NCI-H748 (cell line): ENCODE measurements at regions not wholly inside any gene's neighbourhood (a gene's known extent, or its start where the extent isn't known, plus 50 kb on each side); places are given as distances from the start of the nearest gene placed in this dataset.

Source experiments
- DNase-seq: peaks from one replicate; lab custom pipeline; 2025; ENCODE audit not compliant: unreplicated experiment; lab: John Stamatoyannopoulos, UW

GRCh38 chr4:1531683-1532548 is 125.7 kb upstream of the NKX1-1 start:
- no peak for DNase-seq

GRCh38 chr4:1530356-1530755 is 124.1 kb upstream of the NKX1-1 start:
- DNase-seq = no peak

GRCh38 chr4:1524761-1525160 is 118.5 kb upstream of the NKX1-1 start:
- no peak for DNase-seq

- no peak for DNase-seq
Measured at GRCh38 chr4:1523907-1524636, 117.8 kb upstream of the NKX1-1 start.

GRCh38 chr4:1523506-1523905 is 117.3 kb upstream of the NKX1-1 start:
- no peak for DNase-seq

- DNase-seq = no peak
Measured at GRCh38 chr4:1523033-1523432, 116.8 kb upstream of the NKX1-1 start.

GRCh38 chr4:1522606-1523005 is 116.4 kb upstream of the NKX1-1 start:
- DNase-seq = no peak

- no peak for DNase-seq
Measured at GRCh38 chr4:1521821-1522361, 115.6 kb upstream of the NKX1-1 start.

- peak; percentile 54 for DNase-seq
Measured at GRCh38 chr4:1520795-1521576, 114.7 kb upstream of the NKX1-1 start.

- DNase-seq = peak; percentile 13
Measured at GRCh38 chr4:1519787-1520661, 113.8 kb upstream of the NKX1-1 start.

GRCh38 chr4:1518997-1519700 is 112.9 kb upstream of the NKX1-1 start:
- no peak for DNase-seq

GRCh38 chr4:1517592-1518411 is 111.6 kb upstream of the NKX1-1 start:
- no peak for DNase-seq

- DNase-seq = no peak
Measured at GRCh38 chr4:1516881-1517480, 110.7 kb upstream of the NKX1-1 start.

- DNase-seq = no peak
Measured at GRCh38 chr4:1516261-1516660, 110.0 kb upstream of the NKX1-1 start.

GRCh38 chr4:1515763-1516162 is 109.5 kb upstream of the NKX1-1 start:
- no peak for DNase-seq

- DNase-seq = no peak
Measured at GRCh38 chr4:1515156-1515555, 108.9 kb upstream of the NKX1-1 start.

GRCh38 chr4:1514612-1515011 is 108.4 kb upstream of the NKX1-1 start:
- DNase-seq = no peak

- no peak for DNase-seq
Measured at GRCh38 chr4:1513936-1514483, 107.8 kb upstream of the NKX1-1 start.
